ENCODE measurements at regions not wholly inside any gene's neighbourhood (a gene's known extent, or its start where the extent isn't known, plus 50 kb on each side); places are given as distances from the start of the nearest gene placed in this dataset.
"Not testable (repeated sequence)": the region's sequence is repeated elsewhere in the genome, so short reads cannot be mapped to it uniquely, and the experiment has no call there.

DNA sequence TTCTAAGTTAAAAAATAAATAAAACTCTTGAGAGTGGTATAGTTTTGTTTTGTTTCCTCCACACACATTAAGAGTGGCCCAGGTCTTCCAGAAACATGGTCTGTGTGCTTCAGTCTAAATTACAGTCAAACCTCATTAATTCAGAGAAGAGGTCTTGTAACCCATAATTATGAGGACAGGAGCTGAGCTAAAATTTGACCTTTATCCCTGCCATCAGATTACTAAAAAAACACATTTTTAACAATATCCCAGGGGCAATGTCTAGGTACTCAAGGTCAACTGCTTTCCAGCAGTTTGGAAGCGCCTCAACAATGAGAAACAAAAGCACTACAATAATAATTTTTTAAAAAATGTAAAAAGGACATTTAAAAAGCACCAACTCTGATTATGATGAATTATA is 184.1 kb upstream of the PFKP start:
- no peak for DNase-seq (ENCODE audit: low read depth)
- TF ChIP-seq, protein P1, sequence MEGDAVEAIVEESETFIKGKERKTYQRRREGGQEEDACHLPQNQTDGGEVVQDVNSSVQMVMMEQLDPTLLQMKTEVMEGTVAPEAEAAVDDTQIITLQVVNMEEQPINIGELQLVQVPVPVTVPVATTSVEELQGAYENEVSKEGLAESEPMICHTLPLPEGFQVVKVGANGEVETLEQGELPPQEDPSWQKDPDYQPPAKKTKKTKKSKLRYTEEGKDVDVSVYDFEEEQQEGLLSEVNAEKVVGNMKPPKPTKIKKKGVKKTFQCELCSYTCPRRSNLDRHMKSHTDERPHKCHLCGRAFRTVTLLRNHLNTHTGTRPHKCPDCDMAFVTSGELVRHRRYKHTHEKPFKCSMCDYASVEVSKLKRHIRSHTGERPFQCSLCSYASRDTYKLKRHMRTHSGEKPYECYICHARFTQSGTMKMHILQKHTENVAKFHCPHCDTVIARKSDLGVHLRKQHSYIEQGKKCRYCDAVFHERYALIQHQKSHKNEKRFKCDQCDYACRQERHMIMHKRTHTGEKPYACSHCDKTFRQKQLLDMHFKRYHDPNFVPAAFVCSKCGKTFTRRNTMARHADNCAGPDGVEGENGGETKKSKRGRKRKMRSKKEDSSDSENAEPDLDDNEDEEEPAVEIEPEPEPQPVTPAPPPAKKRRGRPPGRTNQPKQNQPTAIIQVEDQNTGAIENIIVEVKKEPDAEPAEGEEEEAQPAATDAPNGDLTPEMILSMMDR (conservative IDR thresholded peaks at IDR 0.05; ENCODE audit: low read depth, low read length): no peak
- no peak overlapping the region for H3K4me3 ChIP-seq (ENCODE audit: low read depth, low read length)

DNA sequence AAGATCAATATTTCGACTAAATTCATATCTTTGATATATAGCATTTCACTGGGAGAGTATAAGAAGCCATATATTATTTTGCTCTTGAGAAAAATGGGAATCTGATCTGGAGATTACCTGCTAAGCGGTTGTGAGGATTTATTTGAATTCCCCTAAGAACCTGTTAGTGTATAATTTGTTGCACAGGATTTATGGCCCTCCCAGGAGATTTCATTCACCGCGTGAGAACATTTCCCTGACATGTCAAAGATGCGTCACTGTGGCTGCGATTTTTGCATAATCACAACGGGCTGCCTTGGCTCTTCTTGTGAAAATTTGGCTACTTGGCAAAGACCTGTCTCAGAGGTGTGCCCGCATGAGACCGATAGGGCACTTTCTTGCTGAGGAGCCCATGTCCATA is 184.7 kb upstream of the PFKP start:
- DNase-seq (ENCODE audit: low read depth): no peak
- no peak overlapping the region for H3K4me3 ChIP-seq (ENCODE audit: low read depth, low read length)
- TF ChIP-seq, protein P1 (conservative IDR thresholded peaks at IDR 0.05; ENCODE audit: low read depth, low read length): no peak

DNA sequence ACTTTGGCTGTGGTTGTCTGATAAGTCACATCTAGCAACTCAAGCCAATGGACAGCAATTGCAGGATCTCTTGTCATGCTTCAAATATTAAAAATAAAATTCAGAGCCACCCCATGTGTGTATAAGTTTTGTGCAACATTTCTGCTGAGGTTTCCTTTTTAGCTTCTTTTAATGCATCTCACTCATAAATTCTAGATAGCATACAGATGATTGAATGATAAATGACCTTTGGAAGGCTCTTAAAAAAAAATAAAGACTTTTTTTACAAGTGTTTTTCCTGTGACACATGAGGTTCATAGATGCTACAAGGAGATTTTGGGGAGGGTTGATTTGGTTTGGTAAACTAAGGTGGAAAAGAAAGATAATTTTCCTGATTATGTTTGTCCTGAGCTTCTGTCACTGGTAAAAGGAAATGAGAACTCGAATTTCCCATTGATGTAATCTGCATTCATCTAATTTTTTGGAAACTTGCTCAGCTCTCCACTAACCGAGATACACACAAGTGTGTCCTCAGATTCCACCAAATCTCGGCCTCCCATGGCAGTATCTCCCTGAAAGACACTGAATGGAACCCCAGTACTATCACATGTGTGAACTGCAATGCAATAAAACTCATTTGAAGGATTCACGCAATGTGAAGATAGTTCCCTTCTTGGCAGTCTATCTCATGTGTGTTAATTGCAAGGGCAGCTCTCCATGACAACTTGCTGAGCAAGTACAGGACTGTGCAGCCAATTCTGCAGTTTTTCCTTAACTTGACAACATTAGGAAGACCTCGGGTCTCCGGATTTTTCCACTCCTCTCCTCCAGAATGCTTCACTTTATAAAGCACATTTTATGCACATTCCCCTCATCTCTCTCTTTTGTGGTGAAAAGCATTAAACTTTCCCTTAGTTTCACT is 185.4 kb upstream of the PFKP start:
- TF ChIP-seq, protein P1 (conservative IDR thresholded peaks at IDR 0.05; ENCODE audit: low read depth, low read length): no peak
- no peak overlapping the region for H3K4me3 ChIP-seq (ENCODE audit: low read depth, low read length)
- DNase-seq (ENCODE audit: low read depth): no peak

DNA sequence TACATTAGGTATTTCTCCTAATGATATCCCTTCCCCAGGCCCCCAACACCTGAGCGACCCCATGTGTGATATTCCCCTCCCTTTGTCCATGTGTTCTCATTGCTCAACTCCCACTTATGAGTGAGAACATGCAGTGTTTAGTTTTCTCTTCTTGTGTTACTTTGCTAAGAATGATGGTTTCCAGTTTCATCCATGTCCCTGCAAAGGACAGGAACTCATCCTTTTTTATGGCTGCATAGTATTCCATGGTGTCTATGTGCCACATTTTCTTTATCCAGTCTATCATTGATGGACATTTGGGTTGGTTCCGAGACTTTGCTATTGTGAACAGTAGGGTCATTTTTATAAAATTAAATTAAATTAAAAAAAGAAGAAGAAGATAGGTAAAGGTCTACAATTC is 187.3 kb upstream of the PFKP start:
- H3K4me3 ChIP-seq (ENCODE audit: low read depth, low read length); DNase-seq (ENCODE audit: low read depth): not testable (repeated sequence)

DNA sequence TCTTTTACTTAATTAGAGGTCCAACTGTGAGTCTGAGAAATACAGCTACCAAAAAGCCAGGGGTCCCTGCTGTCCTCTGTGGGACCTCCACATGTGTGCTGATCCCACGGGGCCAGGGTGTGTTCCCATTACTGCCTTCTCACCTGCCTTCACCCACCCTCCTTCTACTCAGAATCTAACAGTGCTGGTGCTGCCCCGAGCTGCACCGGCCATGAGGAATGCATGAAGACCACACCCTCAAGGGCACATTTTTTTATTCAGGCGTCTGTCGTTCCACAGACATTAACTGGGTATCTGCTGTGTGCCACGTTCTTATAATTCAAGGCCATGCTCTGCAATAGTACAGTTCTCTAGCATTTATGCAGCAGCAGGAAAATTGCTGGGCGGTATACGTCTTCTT is 188.5 kb upstream of the PFKP start:
- H3K4me3 ChIP-seq (ENCODE audit: low read depth, low read length): no peak overlapping the region
- no peak for DNase-seq (ENCODE audit: low read depth)
- TF ChIP-seq, protein P1 (conservative IDR thresholded peaks at IDR 0.05; ENCODE audit: low read depth, low read length): no peak

DNA sequence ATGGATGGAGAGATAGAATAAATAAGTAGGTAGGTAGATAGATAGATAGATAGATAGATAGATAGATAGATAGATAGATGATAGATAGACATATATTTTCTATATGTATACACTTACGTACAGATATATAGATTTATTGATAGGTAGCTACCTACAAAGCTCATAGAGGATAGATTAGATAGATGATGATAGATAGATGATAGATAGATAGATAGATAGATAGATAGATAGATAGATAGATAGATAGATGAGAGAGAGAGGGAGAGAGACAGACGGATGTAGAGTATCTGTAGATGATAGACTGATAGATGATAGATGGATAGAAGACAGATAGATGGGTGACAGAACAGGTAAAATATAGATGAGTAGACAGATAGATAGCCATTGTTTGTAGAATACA is 191.3 kb upstream of the PFKP start:
- H3K4me3 ChIP-seq (ENCODE audit: low read depth, low read length): no peak overlapping the region
- no peak for DNase-seq (ENCODE audit: low read depth)
- TF ChIP-seq, protein P1 (conservative IDR thresholded peaks at IDR 0.05; ENCODE audit: low read depth, low read length): no peak

DNA sequence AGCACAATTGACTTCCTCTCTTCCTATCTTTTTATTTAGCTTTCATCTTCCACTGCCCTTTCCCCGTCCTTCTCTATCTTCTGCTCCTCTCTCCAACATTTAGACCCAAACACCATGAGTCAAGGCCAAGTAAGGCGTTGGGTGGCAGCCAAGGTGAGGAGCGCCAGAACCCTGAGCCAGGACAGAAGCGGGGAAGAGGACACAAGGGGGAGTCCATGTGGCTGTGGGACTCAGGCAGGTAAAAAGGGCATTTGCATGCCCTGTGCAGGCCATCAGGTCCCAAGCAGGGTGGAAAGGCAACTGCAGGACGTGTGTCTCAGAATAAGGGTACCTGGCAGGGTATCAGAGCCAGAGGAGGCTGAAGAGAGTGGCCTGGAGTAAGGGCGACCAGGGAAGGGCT is 192.4 kb upstream of the PFKP start:
- TF ChIP-seq, protein P1 (conservative IDR thresholded peaks at IDR 0.05; ENCODE audit: low read depth, low read length): no peak
- no peak overlapping the region for H3K4me3 ChIP-seq (ENCODE audit: low read depth, low read length)
- DNase-seq (ENCODE audit: low read depth): no peak
